ENCODE measurements at regions not wholly inside any gene's neighbourhood (a gene's known extent, or its start where the extent isn't known, plus 50 kb on each side); places are given as distances from the start of the nearest gene placed in this dataset.

- no peak for DNase-seq
Observed at GRCh38 chr6:1485678-1486077, 96.3 kb downstream of the FOXF2 start.

DNA sequence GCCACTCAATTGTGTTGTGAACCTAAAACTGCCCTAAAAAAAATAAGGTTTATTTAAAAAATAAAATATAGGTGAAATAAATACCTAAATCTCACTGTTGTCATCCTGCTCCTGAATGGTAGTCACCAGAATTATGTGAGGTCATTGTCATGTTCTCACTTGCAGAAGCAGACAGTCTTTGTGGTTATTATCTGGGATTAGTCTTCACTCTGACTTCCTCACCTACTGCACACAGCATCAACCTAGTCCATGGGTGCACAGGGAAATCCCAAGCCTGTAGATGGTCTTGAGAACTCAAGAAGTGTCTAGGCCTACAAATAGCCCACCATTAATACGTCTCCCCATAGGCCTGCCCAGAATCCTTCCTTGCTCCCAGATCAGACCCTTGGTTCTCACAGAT is 97.0 kb downstream of the FOXF2 start:
- DNase-seq: no peak

DNA sequence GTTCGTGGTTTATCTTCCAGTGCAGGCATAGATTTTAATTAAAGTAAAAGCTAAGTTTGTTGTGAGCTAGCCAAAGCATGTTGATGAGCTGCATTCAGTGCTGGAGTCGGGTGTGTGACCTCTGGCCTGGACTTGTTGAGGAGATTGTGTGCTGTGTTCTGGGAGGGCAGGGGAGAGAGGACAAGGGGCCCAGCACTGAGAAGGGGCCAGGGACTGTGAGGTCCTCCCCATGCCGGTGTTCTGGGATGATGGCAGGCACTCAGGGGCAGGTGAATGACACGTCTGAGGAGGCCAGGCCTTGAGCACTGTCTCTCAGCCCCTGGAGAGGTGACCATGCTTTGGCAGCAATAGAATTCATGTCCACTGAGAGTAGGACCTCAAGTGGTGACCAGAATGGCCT is 97.9 kb downstream of the FOXF2 start:
- no peak for DNase-seq

- DNase-seq: no peak
Observed at GRCh38 chr6:1491025-1491424, 101.6 kb downstream of the FOXF2 start.

- no peak for DNase-seq
Observed at GRCh38 chr6:1491591-1492319, 102.4 kb downstream of the FOXF2 start.

DNA sequence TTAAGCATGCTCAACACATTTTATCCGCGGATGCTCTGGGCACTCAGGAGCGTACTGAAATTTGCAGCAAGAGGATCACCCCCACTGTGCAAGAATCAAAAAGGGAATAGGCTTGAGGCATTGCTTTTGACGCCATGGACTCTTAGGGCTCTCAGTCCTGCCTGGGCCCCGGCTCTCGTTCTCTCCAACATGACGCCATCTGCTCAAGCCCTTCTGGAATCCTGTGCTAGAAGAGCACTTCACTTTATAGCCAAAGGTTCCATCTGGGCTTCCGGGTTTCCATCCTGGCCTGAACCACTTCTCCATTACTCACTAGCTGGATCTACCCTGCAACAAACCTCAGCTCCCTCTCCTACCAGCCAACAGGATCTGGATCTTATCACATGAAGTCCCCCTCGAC is 105.3 kb downstream of the FOXF2 start:
- no peak for DNase-seq

- no peak for DNase-seq
Observed at GRCh38 chr6:1495344-1495743, 106.0 kb downstream of the FOXF2 start.

DNA sequence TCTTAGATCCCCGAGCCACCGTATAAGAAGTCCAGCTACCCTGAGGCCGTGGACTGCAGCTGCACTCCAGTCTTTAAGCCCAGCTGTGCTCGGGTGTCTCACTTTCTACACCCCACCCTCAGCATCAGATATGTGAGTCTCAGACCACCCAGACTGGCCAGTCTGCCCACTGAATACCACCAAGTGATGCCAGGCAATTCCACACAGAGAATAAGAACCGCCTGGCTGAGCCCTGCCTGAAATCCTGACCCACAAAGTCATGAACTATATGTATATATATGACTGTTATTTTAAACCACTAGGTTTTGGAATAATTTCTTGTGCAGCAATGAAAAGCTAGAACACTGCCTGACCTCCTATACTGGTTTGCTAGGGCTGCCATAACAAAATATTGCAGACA is 106.7 kb downstream of the FOXF2 start:
- DNase-seq: no peak

DNA sequence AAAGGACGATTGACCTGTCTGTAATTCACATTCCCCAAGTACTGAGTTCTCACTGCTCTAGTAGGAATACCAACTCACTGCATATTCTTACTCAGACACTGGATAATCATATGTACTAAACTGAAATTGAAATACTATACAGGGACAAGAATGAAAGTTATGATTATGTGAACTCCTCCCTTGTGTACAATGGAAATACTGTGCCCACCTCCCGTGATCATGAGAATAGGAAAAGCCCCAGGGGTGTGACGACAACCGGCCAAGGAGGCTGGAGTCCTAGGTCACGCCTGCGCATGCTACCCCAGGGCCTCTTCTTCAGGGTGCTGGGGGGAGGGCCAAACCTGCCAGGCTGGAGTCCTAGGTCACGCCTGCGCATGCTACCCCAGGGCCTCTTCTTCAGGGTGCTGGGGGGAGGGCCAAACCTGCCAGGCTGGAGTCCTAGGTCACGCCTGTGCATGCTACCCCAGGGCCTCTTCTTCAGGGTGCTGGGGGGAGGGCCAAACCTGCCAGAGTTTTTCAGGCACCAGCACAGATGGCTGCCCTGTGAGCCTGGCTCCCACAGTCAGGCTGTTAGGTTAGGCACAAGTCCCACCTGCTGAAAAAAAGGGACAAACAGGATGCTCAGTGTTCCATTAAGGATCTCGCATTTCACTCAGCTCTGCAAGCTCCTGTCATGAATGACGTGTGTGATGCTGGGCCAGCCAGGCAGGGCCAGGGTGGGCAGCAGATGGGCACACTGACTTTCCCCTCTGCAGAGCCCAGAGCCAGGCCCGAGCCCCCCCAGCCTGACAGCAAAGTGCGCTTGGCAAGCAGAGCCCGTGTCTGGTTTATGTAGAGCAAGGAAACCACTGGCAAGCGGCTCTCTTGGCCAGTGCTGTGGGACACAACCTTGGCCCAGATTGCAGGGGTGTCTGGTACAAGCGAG is 107.7 kb downstream of the FOXF2 start:
- DNase-seq: no peak

DNA sequence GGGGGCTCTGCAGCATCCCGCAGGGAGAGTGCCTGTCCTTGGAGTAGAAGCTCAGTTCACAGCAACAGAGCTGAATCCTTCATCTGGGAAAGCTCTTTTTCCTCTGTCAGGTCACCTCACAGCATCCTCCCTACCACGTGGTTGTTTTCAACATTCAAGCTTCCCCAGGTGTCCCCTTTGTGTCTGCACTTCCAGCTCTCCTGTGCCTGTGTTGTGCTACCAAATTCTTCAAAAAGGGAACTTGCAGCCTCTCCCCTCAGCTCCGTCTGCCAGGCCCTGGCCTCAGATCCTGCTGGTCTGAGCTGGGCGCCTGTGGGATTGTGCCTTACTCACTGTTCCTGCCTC is 108.4 kb downstream of the FOXF2 start:
- no peak for DNase-seq

DNA sequence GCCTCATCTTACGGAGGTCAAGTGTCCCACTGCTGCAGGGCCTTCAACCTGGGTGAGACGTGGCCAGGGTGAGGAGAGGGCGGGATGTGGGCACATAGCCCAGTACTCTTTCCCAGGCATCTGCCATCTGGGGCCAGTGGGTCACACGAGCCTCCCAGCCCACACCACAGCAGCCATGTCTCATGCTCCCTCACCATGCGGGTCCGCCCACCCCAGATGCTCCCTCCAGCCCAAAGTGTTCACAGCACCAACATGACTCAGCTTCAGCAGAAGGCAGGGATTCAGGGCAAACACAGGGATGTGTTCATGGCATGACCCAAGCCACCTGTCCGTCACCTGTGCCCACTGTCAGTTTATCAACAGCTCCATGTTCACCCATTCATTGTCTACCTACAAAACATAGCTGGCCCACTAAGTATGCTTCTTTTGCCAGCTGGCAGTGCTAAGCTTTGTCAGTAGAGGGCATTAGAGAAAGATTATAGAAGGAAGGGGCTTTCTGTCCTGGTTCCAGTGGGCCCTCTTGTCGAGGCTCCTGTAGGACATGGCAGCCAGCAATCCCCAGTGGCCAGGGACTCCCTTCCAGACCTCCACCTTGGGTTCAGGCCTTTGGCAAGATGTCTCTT is 109.2 kb downstream of the FOXF2 start:
- DNase-seq: no peak

DNA sequence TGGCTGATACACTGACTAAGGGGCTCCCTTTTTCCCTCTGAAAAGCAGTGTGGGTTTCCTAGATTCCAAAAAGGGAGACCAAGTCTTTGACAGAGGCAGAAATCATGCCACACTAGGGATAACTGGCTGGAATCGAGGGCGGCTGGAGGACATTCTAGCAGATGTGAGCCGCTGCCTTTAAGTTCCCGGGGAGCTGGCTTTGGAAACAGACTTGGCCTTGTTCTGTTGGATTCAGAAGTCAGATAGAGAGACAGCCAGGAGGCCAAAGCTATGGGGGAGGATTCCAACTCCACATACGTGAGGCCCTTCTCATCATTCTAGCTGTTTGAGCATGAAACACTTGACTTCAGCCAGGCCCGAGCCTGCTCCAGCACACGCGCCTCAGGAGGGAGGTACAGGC is 109.9 kb upstream of the FOXC1 start:
- DNase-seq: no peak

DNA sequence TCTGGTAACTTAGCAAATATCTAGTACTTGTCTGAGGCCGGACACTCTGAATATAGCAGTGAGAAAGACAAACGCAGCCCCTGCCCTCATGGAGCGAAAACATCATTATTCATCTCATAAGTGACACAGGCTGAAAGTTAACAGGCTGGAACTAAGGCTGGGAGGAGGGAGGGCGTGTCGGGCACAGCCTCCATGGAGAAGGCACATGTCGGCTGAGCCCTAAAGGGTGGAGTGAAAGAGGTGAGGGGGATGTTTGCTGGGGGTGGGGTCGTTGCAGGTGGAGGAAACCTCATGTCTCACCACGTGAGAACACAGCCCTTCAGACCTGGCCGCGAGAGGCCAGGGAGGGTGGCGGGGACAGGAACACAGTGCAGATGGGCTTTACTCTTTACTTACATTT is 108.8 kb upstream of the FOXC1 start:
- no peak for DNase-seq

GRCh38 chr6:1502041-1502440 is 107.7 kb upstream of the FOXC1 start:
- no peak for DNase-seq

DNA sequence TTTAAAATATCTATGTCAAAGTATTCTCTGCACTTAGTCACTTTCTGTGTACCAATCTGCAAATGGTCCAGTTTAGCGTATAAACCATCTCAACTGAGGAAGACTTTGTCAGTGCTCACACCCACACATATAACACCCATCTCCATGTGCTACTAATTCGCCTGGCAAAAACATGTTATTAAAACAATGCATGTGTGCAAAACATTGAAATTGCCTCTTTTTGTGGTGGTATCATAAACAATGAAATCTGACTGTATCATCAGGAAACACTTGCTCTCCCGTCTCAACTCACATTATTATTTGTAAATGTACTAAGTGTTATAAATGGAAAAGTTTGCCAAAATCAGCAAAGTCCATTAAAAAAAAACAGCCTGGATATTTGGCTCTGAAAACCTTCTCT is 105.9 kb upstream of the FOXC1 start:
- DNase-seq: no peak

- DNase-seq: no peak
Observed at GRCh38 chr6:1504465-1504864, 105.2 kb upstream of the FOXC1 start.

DNA sequence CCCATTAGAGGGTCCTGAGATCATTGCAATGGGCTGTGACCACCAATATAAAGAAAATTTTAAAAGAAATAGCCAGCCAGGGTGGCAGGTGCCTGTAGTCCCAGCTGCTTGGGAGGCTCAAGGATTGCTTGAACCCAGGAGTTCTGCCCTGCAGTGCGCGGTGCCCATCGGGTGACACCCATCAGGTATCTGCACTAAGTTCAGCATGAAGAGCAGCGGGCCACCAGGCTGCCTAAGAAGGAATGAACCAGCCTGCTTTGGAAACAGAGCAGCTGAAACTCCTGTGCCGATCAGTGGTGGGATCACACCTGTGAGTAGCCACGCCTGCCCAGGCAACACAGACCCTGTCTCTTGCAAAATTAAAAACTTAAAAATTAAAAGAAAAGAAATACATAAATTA is 102.5 kb upstream of the FOXC1 start:
- no peak for DNase-seq

DNA sequence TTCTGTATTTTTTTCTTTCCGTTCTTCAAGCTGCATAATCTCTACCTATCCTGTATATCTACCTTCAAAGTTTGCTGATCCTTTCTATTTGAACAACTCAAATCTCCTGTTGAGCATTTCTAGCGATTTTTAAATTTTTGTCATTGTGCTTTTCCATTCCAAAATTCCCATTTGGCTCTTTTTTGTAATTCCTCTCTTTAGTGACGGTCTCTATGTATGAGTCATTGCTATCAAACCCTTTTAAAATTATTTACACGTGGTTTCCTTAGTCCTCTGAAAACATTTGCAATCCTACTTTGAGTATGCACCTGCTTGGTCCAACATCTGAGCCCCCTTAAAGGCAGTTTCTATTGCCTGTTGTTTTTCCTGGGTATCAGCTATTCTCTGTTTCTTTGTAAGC is 100.5 kb upstream of the FOXC1 start:
- no peak for DNase-seq

- no peak for DNase-seq
Observed at GRCh38 chr6:1510239-1510638, 99.5 kb upstream of the FOXC1 start.

- no peak for DNase-seq
Observed at GRCh38 chr6:1513215-1513780, 96.4 kb upstream of the FOXC1 start.

DNA sequence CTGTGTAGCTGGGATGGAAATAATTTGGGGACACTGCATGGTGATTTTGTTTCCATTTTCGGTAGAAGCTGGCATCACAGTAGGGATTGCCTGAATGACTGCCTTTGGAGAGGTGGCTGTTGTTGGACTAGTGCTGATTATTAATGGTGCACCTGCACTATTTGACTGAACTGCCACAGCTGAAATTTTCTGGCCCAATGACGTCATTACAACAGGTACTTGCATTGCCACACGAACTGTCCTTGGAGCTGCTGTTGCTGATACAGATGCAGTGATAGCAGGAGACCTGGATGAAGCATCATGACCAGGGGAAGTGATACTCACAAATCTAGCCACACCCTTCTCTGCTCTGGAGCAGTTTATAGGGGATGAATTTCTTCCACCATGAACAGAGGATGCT is 95.6 kb upstream of the FOXC1 start:
- no peak for DNase-seq

GRCh38 chr6:1515280-1515679 is 94.4 kb upstream of the FOXC1 start:
- no peak for DNase-seq

DNA sequence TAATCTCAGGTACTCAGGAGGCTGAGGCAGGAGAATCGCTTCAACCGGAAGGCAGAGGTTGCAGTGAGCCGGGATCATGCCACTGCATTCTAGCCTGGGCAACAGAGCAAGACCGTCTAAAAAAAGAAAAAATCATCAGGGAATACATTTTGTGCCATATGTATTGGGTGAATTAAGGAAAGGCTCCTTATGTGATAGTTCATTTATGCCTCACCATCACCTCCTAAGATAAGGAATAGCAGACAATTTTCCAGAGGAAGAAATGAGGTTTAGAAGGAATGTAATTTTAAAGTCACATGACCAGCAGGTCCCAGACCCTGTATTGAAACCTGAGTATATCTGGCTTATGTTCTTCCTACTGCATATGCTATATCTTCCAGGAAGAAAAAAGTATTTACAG is 93.9 kb upstream of the FOXC1 start:
- no peak for DNase-seq
